GM18907 (cell line): ENCODE measurements at regions not wholly inside any gene's neighbourhood (a gene's known extent, or its start where the extent isn't known, plus 50 kb on each side); places are given as distances from the start of the nearest gene placed in this dataset.
"Not testable (repeated sequence)": the region's sequence is repeated elsewhere in the genome, so short reads cannot be mapped to it uniquely, and the experiment has no call there.

Source experiments
- ATAC-seq: cut with Tn5 transposase; IDR thresholded peaks from one replicate; pipeline ENCODE4 v1.9.1; 2021; ENCODE audit warnings: mild to moderate bottlenecking, moderate library complexity; ENCODE audit not compliant: unreplicated experiment

- not testable (repeated sequence) for ATAC-seq
These were observed 4545.7 kb upstream of the TPTE start for GRCh38 chr21:5975719-5976118.

- not testable (repeated sequence) for ATAC-seq
These were observed 4523.8 kb upstream of the TPTE start for GRCh38 chr21:5997586-5997985.

DNA sequence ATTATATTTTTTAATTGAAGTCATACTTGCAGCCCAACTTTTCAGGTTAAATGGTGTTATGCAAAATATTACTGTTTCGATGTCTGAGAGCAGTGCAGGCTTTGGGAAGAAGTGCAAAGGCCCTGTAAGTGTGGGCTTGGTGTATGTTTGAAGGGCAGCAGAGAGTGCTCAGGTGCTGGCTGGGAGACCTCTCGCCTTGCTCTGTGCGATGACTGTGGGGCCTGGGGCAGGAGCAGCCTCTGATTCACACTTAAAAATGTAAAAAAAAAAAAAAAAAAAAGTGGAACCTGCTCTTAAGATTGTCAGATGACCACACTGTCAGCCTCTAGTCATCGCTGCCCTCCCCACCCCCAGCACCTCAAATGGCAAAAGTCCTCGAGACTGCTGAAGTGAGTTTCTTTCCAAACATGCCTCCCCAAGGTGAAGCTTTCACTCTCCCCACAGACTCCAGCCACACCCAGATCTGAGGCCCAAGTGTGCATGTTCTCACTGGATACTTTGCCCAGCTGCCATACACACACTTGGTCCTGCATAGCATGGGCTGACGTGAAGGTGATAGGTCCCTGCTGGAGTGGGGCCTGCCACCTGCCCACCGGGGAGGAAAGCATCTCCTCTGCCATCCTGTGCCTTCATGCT is 4505.8 kb upstream of the TPTE start:
- not testable (repeated sequence) for ATAC-seq

- ATAC-seq = not testable (repeated sequence)
These were observed 4500.9 kb upstream of the TPTE start for GRCh38 chr21:6020460-6020859.

- not testable (repeated sequence) for ATAC-seq
These were observed 4500.2 kb upstream of the TPTE start for GRCh38 chr21:6020953-6021716.

- not testable (repeated sequence) for ATAC-seq
These were observed 4499.6 kb upstream of the TPTE start for GRCh38 chr21:6021717-6022270.

DNA sequence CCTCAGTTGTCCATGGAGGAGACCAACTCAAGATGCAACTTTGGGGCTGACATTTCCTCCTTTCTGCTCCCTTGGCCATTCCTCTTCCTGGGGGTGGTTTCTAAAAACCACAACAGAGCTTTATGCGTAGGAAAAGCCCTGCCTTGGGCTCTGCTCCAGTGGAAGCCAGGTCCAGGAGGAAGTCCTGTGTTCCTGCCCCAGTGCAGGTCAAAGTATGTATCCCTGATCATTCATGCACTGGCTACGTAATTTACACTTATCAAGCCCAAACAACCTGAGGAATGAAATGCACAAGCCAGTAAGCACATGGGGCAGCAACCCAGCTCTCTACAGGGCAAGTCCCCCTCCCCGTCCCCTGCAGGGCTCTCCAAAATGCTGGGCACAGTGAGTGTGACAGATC is 4498.1 kb upstream of the TPTE start:
- not testable (repeated sequence) for ATAC-seq

GRCh38 chr21:6025139-6025538 is 4496.2 kb upstream of the TPTE start:
- ATAC-seq = not testable (repeated sequence)

- ATAC-seq = not testable (repeated sequence)
These were observed 4493.9 kb upstream of the TPTE start for GRCh38 chr21:6027497-6027896.

DNA sequence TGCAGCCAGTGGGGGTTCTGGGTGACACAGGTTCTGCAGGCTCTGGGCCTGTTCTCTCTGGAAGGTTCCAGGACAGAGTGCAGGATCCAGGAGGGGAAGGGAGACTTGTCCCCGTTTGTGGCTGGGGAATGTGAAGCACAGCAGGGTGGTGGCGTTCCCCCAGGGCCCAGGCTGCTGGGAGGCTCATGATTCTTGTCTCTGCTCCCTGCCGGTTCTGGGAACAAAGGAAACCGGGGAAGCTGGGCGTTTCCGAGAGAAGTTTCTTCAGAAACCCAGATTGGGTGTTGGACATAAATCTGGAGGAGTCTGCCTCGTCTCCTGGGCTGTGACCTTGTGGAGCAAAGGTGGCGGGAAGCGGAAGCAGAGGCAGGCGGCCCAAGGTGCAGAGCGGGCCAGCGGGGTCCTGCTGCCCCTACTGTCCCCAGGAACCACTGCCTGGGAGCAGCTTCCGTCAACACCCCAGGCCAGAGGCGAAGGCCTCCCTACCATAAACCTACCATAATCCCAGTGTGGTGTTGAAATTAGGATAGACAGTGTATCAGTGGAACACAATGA is 4487.2 kb upstream of the TPTE start:
- ATAC-seq = not testable (repeated sequence)

- not testable (repeated sequence) for ATAC-seq
These were observed 4486.4 kb upstream of the TPTE start for GRCh38 chr21:6034820-6035473.

- ATAC-seq = not testable (repeated sequence)
These were observed 4485.8 kb upstream of the TPTE start for GRCh38 chr21:6035474-6036155.

DNA sequence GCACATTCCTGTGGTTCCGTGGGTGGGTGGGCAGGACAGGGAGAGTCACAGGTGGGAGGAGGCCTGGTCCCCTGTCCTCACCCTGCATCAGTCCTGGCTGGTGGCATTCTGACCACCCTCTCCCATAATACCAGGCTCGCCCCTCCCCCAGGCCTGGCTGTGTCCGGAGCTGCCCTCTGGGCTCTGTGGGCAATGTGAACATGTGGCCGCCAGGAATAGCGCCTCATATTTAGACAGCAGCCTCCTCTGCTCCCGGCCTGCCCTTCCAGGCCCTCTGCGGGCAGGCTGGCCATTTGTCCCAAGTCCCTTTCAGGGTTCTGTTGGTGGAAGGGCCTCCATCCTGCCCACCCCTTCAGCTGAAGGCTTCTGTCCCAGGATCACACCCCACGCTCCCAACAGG is 4482.2 kb upstream of the TPTE start:
- ATAC-seq = not testable (repeated sequence)

DNA sequence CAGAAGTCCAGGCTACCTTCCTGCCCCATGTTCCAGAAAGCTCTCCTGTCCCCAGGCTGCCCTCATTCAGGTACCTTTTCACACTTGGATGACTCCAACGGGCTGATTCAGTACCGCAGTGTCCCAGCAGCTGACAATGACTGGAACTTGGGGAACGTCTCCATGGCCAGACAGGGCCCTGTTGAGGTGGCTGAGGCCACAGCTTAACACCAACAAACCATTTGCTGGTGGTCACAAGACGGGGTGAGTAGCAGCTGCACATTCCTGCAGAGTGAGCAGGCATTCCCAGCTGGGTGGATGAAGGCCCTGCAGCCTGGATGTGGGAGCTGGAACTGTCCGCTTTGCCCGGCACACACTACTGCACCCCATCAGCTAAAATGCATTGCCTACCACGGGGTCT is 4481.3 kb upstream of the TPTE start:
- not testable (repeated sequence) for ATAC-seq

GRCh38 chr21:6043430-6044275 is 4477.7 kb upstream of the TPTE start:
- not testable (repeated sequence) for ATAC-seq

DNA sequence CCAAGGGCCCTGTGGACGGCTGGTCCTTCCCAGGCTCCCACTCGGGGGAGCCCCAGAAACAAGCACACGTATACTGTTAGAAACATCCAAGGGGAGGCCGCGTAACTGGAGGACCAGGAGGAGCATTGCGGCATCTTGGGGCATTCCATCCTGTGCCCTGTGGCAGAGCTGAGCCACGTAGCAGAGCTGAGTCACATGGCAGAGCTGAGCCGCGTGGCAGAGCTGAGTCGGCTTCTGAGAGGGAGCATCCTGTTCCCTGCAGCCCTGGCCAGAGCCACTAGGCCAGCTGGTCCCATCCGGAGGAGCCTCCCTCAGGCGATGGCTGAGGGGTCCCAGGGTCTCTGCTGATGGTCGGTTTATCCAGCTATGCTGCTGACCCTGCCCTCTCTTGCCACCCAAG is 4476.7 kb upstream of the TPTE start:
- ATAC-seq = not testable (repeated sequence)

- ATAC-seq = not testable (repeated sequence)
These were observed 4471.5 kb upstream of the TPTE start for GRCh38 chr21:6049930-6050329.

DNA sequence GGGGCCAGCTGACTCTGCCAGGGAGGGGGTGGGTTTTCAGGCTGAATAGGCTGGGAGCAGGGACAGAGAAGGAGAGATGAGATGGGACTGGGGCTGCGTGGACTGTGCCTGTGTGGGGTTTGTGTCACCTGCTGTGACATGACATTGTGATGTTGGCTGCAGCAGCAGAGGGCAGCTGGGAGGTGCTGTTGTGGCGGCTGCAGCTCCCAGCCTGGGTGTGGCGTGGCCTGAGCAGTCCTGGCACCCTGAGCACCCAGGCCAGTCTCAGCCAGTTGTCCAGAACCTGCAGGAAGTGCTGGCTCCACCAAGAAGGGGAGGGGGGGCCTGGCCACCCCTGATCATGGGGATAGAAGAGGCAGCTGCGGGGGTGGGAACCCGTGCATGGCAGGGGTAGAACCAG is 4469.3 kb upstream of the TPTE start:
- not testable (repeated sequence) for ATAC-seq

- not testable (repeated sequence) for ATAC-seq
These were observed 4468.2 kb upstream of the TPTE start for GRCh38 chr21:6053145-6053544.

- not testable (repeated sequence) for ATAC-seq
These were observed 4462.4 kb upstream of the TPTE start for GRCh38 chr21:6058997-6059396.
